Lower lobe of right lung (tissue), 2 donors: ENCODE measurements at regions not wholly inside any gene's neighbourhood (a gene's known extent, or its start where the extent isn't known, plus 50 kb on each side); places are given as distances from the start of the nearest gene placed in this dataset.
A peak's percentile ranks its signal among the peaks of the same experiment; 100 is the strongest.

ENCODE experiments used
- ATAC-seq, 2 donors: fragments of 200-7000 bp; cut with Tn5 transposase; one replicate each; pipeline ENCODE4 v1.9.1; 2020 to 2022; ENCODE audit warnings: mild to moderate bottlenecking in 2 of 2, moderate library complexity in 2 of 2
- DNase-seq: peaks from one replicate; pipeline ENCODE4 v3.0.0-alpha.2; 2020
- H3K27ac ChIP-seq: fragments of 200-600 bp; one replicate; pipeline ENCODE4 v1.8.0; 2022
- H3K27me3 ChIP-seq: fragments of 200-600 bp; one replicate; pipeline ENCODE4 v1.8.0; 2022; ENCODE audit warnings: low read depth
- H3K36me3 ChIP-seq: fragments of 200-600 bp; one replicate; pipeline ENCODE4 v1.8.0; 2022; ENCODE audit warnings: mild to moderate bottlenecking
- H3K4me1 ChIP-seq: fragments of 200-600 bp; one replicate; pipeline ENCODE4 v1.8.0; 2022
- H3K4me3 ChIP-seq: fragments of 200-600 bp; one replicate; pipeline ENCODE4 v1.8.0; 2022; ENCODE audit warnings: mild to moderate bottlenecking
- H3K9me3 ChIP-seq: fragments of 200-600 bp; one replicate; pipeline ENCODE4 v1.8.0; 2022
- intact Hi-C: fragments of 100-400 bp; cut with DNase I; formaldehyde crosslinking; loops from one replicate; pipeline ENCODE4 v1.11.0; 2022
- TF ChIP-seq, protein P1 (sequence below): fragments of 200-600 bp; IDR thresholded peaks from one replicate; pipeline ENCODE4 v1.8.0; 2022; ENCODE audit warnings: antibody characterized with exemption, mild to moderate bottlenecking
- donor health status: DM: no; HTN: yes; CAD: no; lungs with severe emphysema.

DNA sequence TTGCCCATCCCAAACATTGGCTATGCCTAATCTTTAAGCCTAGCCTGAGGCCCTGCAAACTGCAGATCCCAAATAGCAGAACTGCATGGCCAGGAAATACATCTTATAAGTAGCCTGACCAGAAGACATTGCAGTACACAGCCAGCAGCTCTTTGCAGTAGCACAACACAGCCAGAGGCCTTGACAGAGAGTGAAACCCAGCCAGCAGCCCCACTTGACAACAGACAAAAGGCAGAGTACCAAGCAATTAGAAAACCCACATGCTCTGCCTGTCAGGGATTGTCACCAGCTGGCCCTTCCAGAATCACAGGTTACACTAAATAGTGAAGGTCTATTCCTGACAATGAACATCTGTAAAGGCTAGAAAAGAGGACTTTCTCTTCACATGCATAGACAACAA lies 242.8 kb upstream of the TMEM72 start:
- Histone ChIP-seq H3K36me3 (no peaks in the 10 kb centered on the region), H3K27ac (no peak overlapping the region), H3K9me3 (no peaks in the 10 kb centered on the region), H3K27me3 (no peaks in the 10 kb centered on the region), H3K4me3 (no peak overlapping the region), H3K4me1 (no peaks in the 10 kb centered on the region)
- intact Hi-C loops = no loop called here
- TF ChIP-seq, protein P1, sequence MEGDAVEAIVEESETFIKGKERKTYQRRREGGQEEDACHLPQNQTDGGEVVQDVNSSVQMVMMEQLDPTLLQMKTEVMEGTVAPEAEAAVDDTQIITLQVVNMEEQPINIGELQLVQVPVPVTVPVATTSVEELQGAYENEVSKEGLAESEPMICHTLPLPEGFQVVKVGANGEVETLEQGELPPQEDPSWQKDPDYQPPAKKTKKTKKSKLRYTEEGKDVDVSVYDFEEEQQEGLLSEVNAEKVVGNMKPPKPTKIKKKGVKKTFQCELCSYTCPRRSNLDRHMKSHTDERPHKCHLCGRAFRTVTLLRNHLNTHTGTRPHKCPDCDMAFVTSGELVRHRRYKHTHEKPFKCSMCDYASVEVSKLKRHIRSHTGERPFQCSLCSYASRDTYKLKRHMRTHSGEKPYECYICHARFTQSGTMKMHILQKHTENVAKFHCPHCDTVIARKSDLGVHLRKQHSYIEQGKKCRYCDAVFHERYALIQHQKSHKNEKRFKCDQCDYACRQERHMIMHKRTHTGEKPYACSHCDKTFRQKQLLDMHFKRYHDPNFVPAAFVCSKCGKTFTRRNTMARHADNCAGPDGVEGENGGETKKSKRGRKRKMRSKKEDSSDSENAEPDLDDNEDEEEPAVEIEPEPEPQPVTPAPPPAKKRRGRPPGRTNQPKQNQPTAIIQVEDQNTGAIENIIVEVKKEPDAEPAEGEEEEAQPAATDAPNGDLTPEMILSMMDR = no peak
- DNase-seq (no peak), ATAC-seq (no peak)

DNA sequence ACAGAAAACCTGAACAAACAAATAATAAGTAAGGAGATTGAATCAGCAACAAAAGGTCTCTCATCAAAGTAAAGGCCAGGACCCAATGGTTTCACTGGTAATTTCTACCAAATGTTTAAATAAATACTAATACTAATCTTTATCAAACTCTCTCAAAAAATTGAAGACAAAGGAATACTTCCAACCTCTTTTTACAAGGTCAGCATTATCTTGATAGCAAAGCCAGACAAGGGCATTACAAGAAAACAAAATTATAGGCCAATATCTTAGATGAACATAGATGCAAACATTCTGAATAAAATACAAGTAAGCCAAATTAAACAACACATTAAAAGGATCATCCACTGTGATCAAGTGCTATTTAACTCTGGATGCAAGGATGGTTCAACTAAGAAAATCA lies 239.8 kb upstream of the TMEM72 start:
- no peaks in the 10 kb centered on the region for H3K36me3 ChIP-seq
- intact Hi-C loops = no loop called here
- no peaks in the 10 kb centered on the region for H3K9me3 ChIP-seq
- H3K4me1 ChIP-seq = no peaks in the 10 kb centered on the region
- no peak for DNase-seq
- no peaks in the 10 kb centered on the region for H3K27me3 ChIP-seq
- no peak for ATAC-seq
- H3K27ac ChIP-seq = no peak overlapping the region
- H3K4me3 ChIP-seq = no peak overlapping the region
- TF ChIP-seq, protein P1 = no peak

DNA sequence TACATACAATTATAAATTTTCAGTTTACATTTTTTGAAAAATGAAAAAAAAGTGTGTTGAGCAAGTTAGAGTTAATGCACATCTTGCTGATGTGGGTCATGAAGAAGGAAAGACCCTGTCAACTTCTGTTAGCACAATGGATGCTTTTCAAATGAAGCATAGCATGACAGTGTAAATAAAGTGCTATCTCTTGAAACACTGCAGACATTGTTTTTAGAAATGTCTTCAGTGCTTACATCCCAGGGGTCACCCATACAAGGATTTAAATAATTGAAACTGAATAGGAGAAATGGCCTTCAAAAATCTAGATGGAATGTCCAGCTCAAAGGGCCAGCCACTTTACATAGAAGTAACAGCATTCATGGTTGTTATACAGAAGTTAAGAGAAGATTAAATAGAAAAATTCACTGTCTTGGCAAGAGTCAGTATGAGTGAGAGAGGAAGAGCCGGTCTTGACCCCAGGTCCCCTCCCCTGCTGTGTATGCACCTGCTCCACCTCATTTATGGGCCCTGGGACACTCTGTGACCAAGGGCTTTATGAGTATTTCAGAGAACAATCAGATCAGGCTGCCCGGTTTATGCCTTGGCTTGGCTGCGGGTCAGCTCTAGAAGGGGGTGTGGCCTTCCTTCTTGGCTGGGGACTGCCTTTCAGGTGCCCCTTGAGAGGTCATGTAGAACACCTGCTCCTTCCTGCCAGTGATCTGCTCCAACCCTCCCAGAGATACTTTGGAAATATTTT lies 237.7 kb upstream of the TMEM72 start:
- Histone ChIP-seq H3K36me3 (no peaks in the 10 kb centered on the region), H3K4me1 (no peaks in the 10 kb centered on the region), H3K27me3 (no peaks in the 10 kb centered on the region), H3K4me3 (no peak overlapping the region), H3K27ac (no peak overlapping the region), H3K9me3 (no peaks in the 10 kb centered on the region)
- ATAC-seq (peak; percentile 57 to 71), DNase-seq (no peak)
- intact Hi-C loops = no loop called here
- TF ChIP-seq, protein P1 = no peak

DNA sequence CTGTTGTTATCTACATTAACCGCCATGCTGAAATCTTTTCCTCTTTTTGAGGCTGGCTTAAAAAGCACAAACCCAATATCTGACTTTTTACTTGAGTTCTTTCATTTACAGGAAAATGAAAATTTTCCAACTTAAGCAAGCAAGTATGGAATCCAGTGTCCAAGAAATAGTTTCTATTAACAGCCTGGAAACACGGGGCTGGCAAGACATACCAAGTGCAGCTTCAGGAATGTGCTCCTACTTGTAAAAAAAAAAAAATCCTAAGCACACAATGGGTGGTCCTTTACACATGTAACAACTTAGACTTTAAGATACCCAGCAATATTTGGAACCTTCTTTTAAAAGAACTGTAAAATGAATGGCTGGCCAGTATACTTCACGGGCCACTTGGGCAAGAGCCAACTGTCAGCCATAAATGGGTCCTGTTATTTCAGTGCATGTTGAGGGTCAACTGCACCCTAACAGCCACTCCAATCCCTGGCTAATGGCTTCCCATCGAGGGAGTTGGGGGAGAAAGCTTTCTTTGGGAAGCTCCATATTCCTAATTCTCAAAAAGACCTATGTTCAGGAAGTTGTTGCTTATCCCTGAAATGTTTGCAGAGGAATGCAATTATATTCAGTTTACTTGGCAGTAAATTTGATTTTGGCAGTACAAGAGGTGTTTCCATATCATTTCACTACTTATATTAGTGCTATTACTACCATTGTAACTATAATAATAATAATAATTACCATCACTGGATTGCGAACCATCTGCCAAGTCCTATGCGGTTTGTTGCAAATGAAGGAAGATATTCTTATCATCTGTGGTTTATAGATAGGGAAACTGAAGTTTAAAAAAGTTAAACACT lies 236.4 kb upstream of the TMEM72 start:
- no peaks in the 10 kb centered on the region for H3K4me1 ChIP-seq
- no peak overlapping the region for H3K27ac ChIP-seq
- H3K27me3 ChIP-seq = no peaks in the 10 kb centered on the region
- no peaks in the 10 kb centered on the region for H3K9me3 ChIP-seq
- TF ChIP-seq, protein P1 = no peak
- no peak for DNase-seq
- H3K4me3 ChIP-seq = no peak overlapping the region
- no peaks in the 10 kb centered on the region for H3K36me3 ChIP-seq
- no peak for ATAC-seq
- intact Hi-C loops = no loop called here

DNA sequence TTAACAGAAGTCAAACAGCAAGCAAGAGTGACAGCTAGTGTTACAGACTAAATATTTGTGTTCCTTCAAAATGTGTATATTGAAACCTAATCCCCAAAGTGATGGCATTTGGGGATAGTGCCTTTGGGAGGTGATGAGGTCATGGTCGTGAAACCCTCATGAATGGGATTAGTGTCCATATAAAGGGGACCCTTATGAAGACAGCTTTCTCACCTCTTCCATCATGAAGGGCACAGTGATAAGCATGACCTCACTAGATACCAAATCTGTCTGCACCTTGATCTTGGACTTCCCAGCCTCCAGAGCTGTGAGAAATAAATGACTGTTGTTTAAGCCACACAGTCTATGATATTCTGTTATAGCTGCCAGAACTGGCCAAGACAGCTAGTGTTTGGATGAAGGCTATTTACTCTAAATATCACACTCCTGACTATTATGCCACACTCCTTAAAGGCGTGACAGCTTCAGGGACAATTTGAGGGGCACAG lies 235.7 kb upstream of the TMEM72 start:
- Histone ChIP-seq H3K36me3 (no peaks in the 10 kb centered on the region), H3K4me3 (no peak overlapping the region), H3K9me3 (no peaks in the 10 kb centered on the region), H3K27me3 (no peaks in the 10 kb centered on the region), H3K27ac (no peak overlapping the region), H3K4me1 (no peaks in the 10 kb centered on the region)
- TF ChIP-seq, protein P1 = no peak
- ATAC-seq (no peak), DNase-seq (no peak)
- intact Hi-C loops = no loop called here
